ENCODE measurements at regions not wholly inside any gene's neighbourhood (a gene's known extent, or its start where the extent isn't known, plus 50 kb on each side); places are given as distances from the start of the nearest gene placed in this dataset.
A peak's percentile ranks its signal among the peaks of the same experiment; 100 is the strongest.

- Histone ChIP-seq H3K4me1 (peaks cover 0 to 17% (median 8%) of the 10 kb centered on the region in 12 donors), H3K9me3 (no peaks in the 10 kb centered on the region), H3K27ac (peak overlapping the region in 2 of 12 donors; percentile 26 to 29), H3K27me3 (no peaks in the 10 kb centered on the region), H3K36me3 (no peaks in the 10 kb centered on the region), H3K4me3 (no peak overlapping the region)
- ATAC-seq, result peak; percentile 71 to 81 (median 74)
- DNase-seq, result no peak
- WGBS, 4 donors, result 0 to 21% (median 3%) methylated on average over 1 of the region's 1 CpG
- TF ChIP-seq POLR2A (IDR thresholded peaks at IDR 0.05) (no peak), CTCF (IDR thresholded peaks at IDR 0.05) (no peak)
- intact Hi-C loops (cut with DNase I), result loop anchor here in 1 of 10 donors (10.0 kb wide), 1 partner anchor 58 kb away; no protein-coding TSS in a partner anchor
These were observed 499.6 kb upstream of the C1orf87 start for GRCh38 chr1:60573121-60573520.

- peaks cover 0 to 17% (median 8%) of the 10 kb centered on the region in 12 donors for H3K4me1 ChIP-seq
- WGBS, 4 donors, result 85 to 98% (median 96%) methylated on average over 4 of the region's 4 CpGs
These were observed 498.8 kb upstream of the C1orf87 start for GRCh38 chr1:60572378-60572777.

GRCh38 chr1:60571811-60572210 is 498.2 kb upstream of the C1orf87 start:
- H3K36me3 ChIP-seq, result no peaks in the 10 kb centered on the region
- TF ChIP-seq POLR2A (IDR thresholded peaks at IDR 0.05), result no peak
- TF ChIP-seq CTCF (IDR thresholded peaks at IDR 0.05), result no peak
- DNase-seq (no peak), ATAC-seq (no peak)
- 72 to 79% (median 76%) methylated on average over 1 of the region's 1 CpG for WGBS, 4 donors
- no peak overlapping the region for H3K27ac ChIP-seq
- no peaks in the 10 kb centered on the region for H3K27me3 ChIP-seq
- intact Hi-C loops (cut with DNase I), result loop anchor here in 1 of 10 donors (10.0 kb wide), 1 partner anchor 57 kb away; no protein-coding TSS in a partner anchor
- H3K9me3 ChIP-seq, result no peaks in the 10 kb centered on the region
- no peak overlapping the region for H3K4me3 ChIP-seq
- H3K4me1 ChIP-seq, result peaks cover 0 to 17% (median 8%) of the 10 kb centered on the region in 12 donors

More at GRCh38 chr1:60572378-60572777, 498.8 kb upstream of the C1orf87 start:
- intact Hi-C loops (cut with DNase I), result loop anchor here in 1 of 10 donors (10.0 kb wide), 1 partner anchor 58 kb away; no protein-coding TSS in a partner anchor
- Histone ChIP-seq H3K27me3 (no peaks in the 10 kb centered on the region), H3K36me3 (no peaks in the 10 kb centered on the region), H3K9me3 (no peaks in the 10 kb centered on the region), H3K4me3 (no peak overlapping the region), H3K27ac (peak overlapping the region in 1 of 12 donors; percentile 26)
- TF ChIP-seq CTCF (IDR thresholded peaks at IDR 0.05), result no peak
- no peak for TF ChIP-seq POLR2A (IDR thresholded peaks at IDR 0.05)
- DNase-seq, result no peak
- no peak for ATAC-seq

GRCh38 chr1:60569189-60569588 is 495.6 kb upstream of the C1orf87 start:
- Histone ChIP-seq H3K4me1 (peaks cover 0 to 21% (median 8%) of the 10 kb centered on the region in 12 donors), H3K4me3 (no peak overlapping the region), H3K36me3 (no peaks in the 10 kb centered on the region), H3K27ac (no peak overlapping the region), H3K9me3 (no peaks in the 10 kb centered on the region), H3K27me3 (no peaks in the 10 kb centered on the region)
- TF ChIP-seq CTCF (IDR thresholded peaks at IDR 0.05) (no peak), POLR2A (IDR thresholded peaks at IDR 0.05) (no peak)
- intact Hi-C loops (cut with DNase I), result no loop called here
- 97 to 100% (median 99%) methylated on average over 2 of the region's 2 CpGs for WGBS, 4 donors
- ATAC-seq (no peak), DNase-seq (no peak)
